SK-N-SH (cell line): ENCODE measurements at regions not wholly inside any gene's neighbourhood (a gene's known extent, or its start where the extent isn't known, plus 50 kb on each side); places are given as distances from the start of the nearest gene placed in this dataset.
A peak's percentile ranks its signal among the peaks of the same experiment; 100 is the strongest.

ENCODE experiments used
- CTCF ChIA-PET: fragments of 300-600, 350-600 bp; formaldehyde crosslinking; extraction: SDS; loops from one replicate; lab custom pipeline; 2021; lab: Yijun Ruan, JAX
- POLR2A ChIA-PET: fragments of 350-600 bp; sonication (Branson Sonifier 250); formaldehyde crosslinking; extraction: SDS; loops from one replicate; lab custom pipeline; 2020; ENCODE audit warnings: antibody characterized with exemption, inconsistent platforms; lab: Yijun Ruan, JAX
- DNase-seq: peaks from one replicate; pipeline ENCODE4 v3.0.0; 2012
- H2AFZ ChIP-seq: fragments of 200-600 bp; sonication (generic); 2 replicates; pipeline ENCODE4 v1.8.1; 2016; ENCODE audit warnings: antibody characterized with exemption, mild to moderate bottlenecking, low read depth
- H3F3A ChIP-seq: fragments of 200-600 bp; sonication (generic); replicated peaks from 2 replicates; pipeline ENCODE3; 2016; ENCODE audit warnings: antibody characterized with exemption, mild to moderate bottlenecking; ENCODE audit not compliant: insufficient read depth
- H3K27ac ChIP-seq, 2 experiments: fragments of 200-500 bp in 1 of 2; fragments of 200-600 bp in 1 of 2; sonication (Bioruptor generic) in 1 of 2; sonication (generic), shearing (Covaris generic) in 1 of 2; 2 replicates each; pipeline versions ENCODE4 v1.5.1 to v1.6.1; 2014 to 2016; ENCODE audit warnings: low read depth in 2 of 2, inconsistent platforms in 1 of 2, low read length in 1 of 2, mild to moderate bottlenecking in 1 of 2, mixed read lengths in 1 of 2
- H3K27me3 ChIP-seq: fragments of 200-600 bp; sonication (generic), shearing (Covaris generic); 2 replicates; pipeline ENCODE4 v1.6.1; 2016; ENCODE audit warnings: mixed run types; ENCODE audit not compliant: insufficient read depth
- H3K36me3 ChIP-seq, 2 experiments: fragments of 200-500 bp in 1 of 2; fragments of 200-600 bp in 1 of 2; sonication (Bioruptor generic) in 1 of 2; sonication (generic) in 1 of 2; replicated peaks in 1 of 2; 2 replicates each; pipeline versions ENCODE3 to v1.5.1; 2014 to 2016; ENCODE audit warnings: low read length in 1 of 2, mild to moderate bottlenecking in 1 of 2; ENCODE audit not compliant: insufficient read depth in 2 of 2, control insufficient read depth in 1 of 2
- H3K4me1 ChIP-seq, 2 experiments: fragments of 200-500 bp in 1 of 2; fragments of 200-600 bp in 1 of 2; sonication (Bioruptor generic) in 1 of 2; sonication (generic), shearing (Covaris generic) in 1 of 2; 2 replicates each; pipeline versions ENCODE4 v1.5.1 to v1.6.1; 2014 to 2016; ENCODE audit warnings: low read depth in 1 of 2, low read length in 1 of 2, mixed run types in 1 of 2; ENCODE audit not compliant: insufficient read depth in 2 of 2, control insufficient read depth in 1 of 2
- H3K4me2 ChIP-seq: fragments of 200-600 bp; sonication (generic), shearing (Covaris generic); 2 replicates; pipeline ENCODE4 v1.6.1; 2017; ENCODE audit warnings: mixed run types
- H3K4me3 ChIP-seq, 2 experiments: fragments of 200-500 bp in 1 of 2; fragments of 200-600 bp in 1 of 2; sonication (Bioruptor generic) in 1 of 2; sonication (generic), shearing (Covaris generic) in 1 of 2; 2 replicates each; pipeline versions ENCODE4 v1.5.1 to v1.8.1; 2014 to 2016; ENCODE audit warnings: low read depth in 2 of 2, inconsistent platforms in 1 of 2, low read length in 1 of 2, mild to moderate bottlenecking in 1 of 2, mixed read lengths in 1 of 2, moderate library complexity in 1 of 2
- H3K79me2 ChIP-seq: fragments of 200-600 bp; sonication (generic); 2 replicates; pipeline ENCODE4 v1.8.1; 2017; ENCODE audit warnings: mild to moderate bottlenecking; ENCODE audit not compliant: insufficient read depth
- H3K9ac ChIP-seq: fragments of 200-600 bp; sonication (generic); 2 replicates; pipeline ENCODE4 v1.6.1; 2017; ENCODE audit warnings: mixed run types
- H3K9me2 ChIP-seq: fragments of 200-600 bp; sonication (generic); 2 replicates; pipeline ENCODE4 v1.6.1; 2017; ENCODE audit warnings: mixed run types
- H3K9me3 ChIP-seq: fragments of 200-600 bp; sonication (generic); 2 replicates; pipeline ENCODE4 v1.6.1; 2017; ENCODE audit warnings: mixed run types, mild to moderate bottlenecking, moderate library complexity
- H4K20me1 ChIP-seq: fragments of 200-600 bp; sonication (generic); 2 replicates; pipeline ENCODE4 v1.6.1; 2017; ENCODE audit warnings: mild to moderate bottlenecking, mixed run types; ENCODE audit not compliant: insufficient read depth
- ELF1 ChIP-seq: IDR thresholded peaks from 2 replicates; pipeline ENCODE4 v1.4.0; 2012
- MEF2A ChIP-seq: IDR thresholded peaks from 2 replicates; pipeline ENCODE4 v1.4.0; 2012; ENCODE audit warnings: low read depth, borderline replicate concordance
- MXI1 ChIP-seq: IDR thresholded peaks from 2 replicates; pipeline ENCODE4 v1.6.1; 2012; ENCODE audit warnings: mild to moderate bottlenecking, low read depth, low read length, improper control_type of control experiment
- NFIC ChIP-seq: IDR thresholded peaks from 2 replicates; pipeline ENCODE4 v1.4.0; 2012; ENCODE audit warnings: borderline replicate concordance
- RCOR1 ChIP-seq: fragments of 150-350 bp; IDR thresholded peaks from 2 replicates; pipeline ENCODE4 v1.6.1; 2017; ENCODE audit warnings: antibody characterized with exemption, low read length
- REST ChIP-seq: IDR thresholded peaks from 2 replicates; pipeline ENCODE4 v1.6.1; 2012; ENCODE audit warnings: mild to moderate bottlenecking, low read depth, low read length, moderate library complexity
- RXRA ChIP-seq: IDR thresholded peaks from 2 replicates; pipeline ENCODE4 v1.4.0; 2012; ENCODE audit warnings: low read depth, mild to moderate bottlenecking, borderline replicate concordance
- TCF12 ChIP-seq: IDR thresholded peaks from 2 replicates; pipeline ENCODE4 v1.4.0; 2012
- USF1 ChIP-seq: IDR thresholded peaks from 2 replicates; pipeline ENCODE4 v1.4.0; 2012; ENCODE audit warnings: low read depth, borderline replicate concordance
- WGBS: methylation state at CpG from one replicate; pipeline ENCODE4 v1.1.6; 2017; ENCODE audit warnings: low lambda C conversion rate; 5-methylcytosine and 5-hydroxymethylcytosine counted together
- TF ChIP-seq, protein P1 (sequence below): fragments of 200-600 bp; sonication (generic); IDR thresholded peaks from 2 replicates; pipeline ENCODE4 v1.6.1; 2017; ENCODE audit warnings: antibody characterized with exemption, mild to moderate bottlenecking, moderate library complexity

- no peak for TF ChIP-seq REST
Measured at GRCh38 chr2:83522891-83523493, 936.1 kb downstream of the SUCLG1 start (continued).

- Histone ChIP-seq H2AFZ (no peak overlapping the region), H3K9me2 (no peaks in the 10 kb centered on the region), H3K9ac (no peak overlapping the region), H3K9me3 (no peaks in the 10 kb centered on the region), H3K4me1 (no peaks in the 10 kb centered on the region), H3K27me3 (no peaks in the 10 kb centered on the region), H3K27ac (no peak overlapping the region), H3K4me2 (no peak overlapping the region), H4K20me1 (no peaks in the 10 kb centered on the region), H3K4me3 (no peak overlapping the region), H3F3A (no peaks in the 10 kb centered on the region), H3K79me2 (no peaks in the 10 kb centered on the region), H3K36me3 (no peaks in the 10 kb centered on the region)
- DNase-seq = no peak
- 81% methylated on average over 25 of the region's 42 CpGs for WGBS
- POLR2A ChIA-PET = no interaction called here
- TF ChIP-seq, protein P1, sequence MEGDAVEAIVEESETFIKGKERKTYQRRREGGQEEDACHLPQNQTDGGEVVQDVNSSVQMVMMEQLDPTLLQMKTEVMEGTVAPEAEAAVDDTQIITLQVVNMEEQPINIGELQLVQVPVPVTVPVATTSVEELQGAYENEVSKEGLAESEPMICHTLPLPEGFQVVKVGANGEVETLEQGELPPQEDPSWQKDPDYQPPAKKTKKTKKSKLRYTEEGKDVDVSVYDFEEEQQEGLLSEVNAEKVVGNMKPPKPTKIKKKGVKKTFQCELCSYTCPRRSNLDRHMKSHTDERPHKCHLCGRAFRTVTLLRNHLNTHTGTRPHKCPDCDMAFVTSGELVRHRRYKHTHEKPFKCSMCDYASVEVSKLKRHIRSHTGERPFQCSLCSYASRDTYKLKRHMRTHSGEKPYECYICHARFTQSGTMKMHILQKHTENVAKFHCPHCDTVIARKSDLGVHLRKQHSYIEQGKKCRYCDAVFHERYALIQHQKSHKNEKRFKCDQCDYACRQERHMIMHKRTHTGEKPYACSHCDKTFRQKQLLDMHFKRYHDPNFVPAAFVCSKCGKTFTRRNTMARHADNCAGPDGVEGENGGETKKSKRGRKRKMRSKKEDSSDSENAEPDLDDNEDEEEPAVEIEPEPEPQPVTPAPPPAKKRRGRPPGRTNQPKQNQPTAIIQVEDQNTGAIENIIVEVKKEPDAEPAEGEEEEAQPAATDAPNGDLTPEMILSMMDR = 0 out of 2 replicates have a peak, but pooled peaks have one; percentile 14
- TF ChIP-seq MXI1 = no peak
- CTCF ChIA-PET = interaction anchor here (1.0 to 1.6 kb wide), 2 partner anchors 11 to 36 kb away, joined by 3 to 4 read pairs; no protein-coding TSS in a partner anchor
Measured at GRCh38 chr2:83517727-83518368, 941.2 kb downstream of the SUCLG1 start.

DNA sequence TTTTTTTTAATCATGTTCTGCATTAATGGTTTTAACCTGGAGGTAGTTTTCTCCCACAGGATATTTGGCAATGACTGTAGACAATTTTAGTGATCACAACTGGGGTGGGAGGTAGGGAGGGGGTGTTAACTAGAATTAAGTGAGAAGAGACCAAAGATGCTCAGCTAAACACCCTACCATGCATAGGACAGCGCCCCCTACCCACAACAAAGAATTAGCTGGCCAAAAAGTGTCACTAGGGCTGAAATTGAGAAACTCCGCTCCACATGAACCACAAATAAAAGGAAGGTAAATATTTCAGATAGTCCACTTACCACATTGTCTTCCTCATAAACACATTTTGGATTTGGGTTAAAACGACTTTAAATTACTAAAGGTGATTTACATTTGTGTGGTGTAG, 942.6 kb downstream of the SUCLG1 start:
- Histone ChIP-seq H3K4me1 (no peaks in the 10 kb centered on the region), H4K20me1 (no peaks in the 10 kb centered on the region), H3F3A (no peaks in the 10 kb centered on the region), H3K27me3 (no peaks in the 10 kb centered on the region), H3K9ac (no peak overlapping the region), H3K27ac (no peak overlapping the region), H3K79me2 (no peaks in the 10 kb centered on the region), H3K4me3 (no peak overlapping the region), H3K9me3 (no peaks in the 10 kb centered on the region), H3K9me2 (no peaks in the 10 kb centered on the region), H2AFZ (no peak overlapping the region), H3K36me3 (no peaks in the 10 kb centered on the region), H3K4me2 (no peak overlapping the region)
- POLR2A ChIA-PET = no interaction called here
- DNase-seq = no peak
- 28% methylated on average over 3 of the region's 3 CpGs for WGBS
- CTCF ChIA-PET = interaction anchor here (1.0 to 1.6 kb wide), 2 partner anchors 13 to 35 kb away, joined by 3 to 4 read pairs; no protein-coding TSS in a partner anchor
- TF ChIP-seq RCOR1 (no peak), RXRA (no peak), USF1 (no peak), MEF2A (no peak), TCF12 (no peak), NFIC (no peak), ELF1 (no peak)
- TF ChIP-seq, protein P1 = peak; percentile 46
